ACC112 (cell line): ENCODE measurements at regions not wholly inside any gene's neighbourhood (a gene's known extent, or its start where the extent isn't known, plus 50 kb on each side); places are given as distances from the start of the nearest gene placed in this dataset.

ENCODE experiments used
- H2AFZ ChIP-seq: fragments of 200-600 bp; sonication (generic); one replicate; pipeline ENCODE4 v1.6.0; 2017; ENCODE audit warnings: antibody characterized with exemption, low read length; ENCODE audit not compliant: unreplicated experiment
- H3K27ac ChIP-seq: fragments of 200-600 bp; sonication (generic); 2 replicates; pipeline ENCODE4 v1.5.1; 2014; ENCODE audit warnings: low read depth, mild to moderate bottlenecking, antibody characterized with exemption, low read length, moderate library complexity
- H3K27me3 ChIP-seq: fragments of 200-600 bp; sonication (generic); 2 replicates; pipeline ENCODE4 v1.6.1; 2014; ENCODE audit warnings: mild to moderate bottlenecking, antibody characterized with exemption, low read length, moderate library complexity, mixed read lengths; ENCODE audit not compliant: insufficient read depth
- H3K36me3 ChIP-seq: fragments of 200-600 bp; sonication (generic); 2 replicates; pipeline ENCODE4 v1.6.1; 2016; ENCODE audit warnings: mild to moderate bottlenecking, antibody characterized with exemption, low read length, moderate library complexity, mixed read lengths; ENCODE audit not compliant: insufficient read depth
- H3K4me1 ChIP-seq: fragments of 200-600 bp; sonication (generic); one replicate; pipeline ENCODE4 v1.6.1; 2016; ENCODE audit warnings: low read length, mixed read lengths; ENCODE audit not compliant: insufficient read depth, unreplicated experiment, control insufficient read depth
- H3K4me3 ChIP-seq: fragments of 200-600 bp; sonication (generic); 2 replicates; pipeline ENCODE4 v1.5.1; 2014; ENCODE audit warnings: mild to moderate bottlenecking, low read depth, low read length
- H3K79me2 ChIP-seq: fragments of 200-600 bp; sonication (generic); one replicate; pipeline ENCODE4 v1.6.0; 2016; ENCODE audit warnings: low read length; ENCODE audit not compliant: control insufficient read depth, unreplicated experiment, insufficient read depth

DNA sequence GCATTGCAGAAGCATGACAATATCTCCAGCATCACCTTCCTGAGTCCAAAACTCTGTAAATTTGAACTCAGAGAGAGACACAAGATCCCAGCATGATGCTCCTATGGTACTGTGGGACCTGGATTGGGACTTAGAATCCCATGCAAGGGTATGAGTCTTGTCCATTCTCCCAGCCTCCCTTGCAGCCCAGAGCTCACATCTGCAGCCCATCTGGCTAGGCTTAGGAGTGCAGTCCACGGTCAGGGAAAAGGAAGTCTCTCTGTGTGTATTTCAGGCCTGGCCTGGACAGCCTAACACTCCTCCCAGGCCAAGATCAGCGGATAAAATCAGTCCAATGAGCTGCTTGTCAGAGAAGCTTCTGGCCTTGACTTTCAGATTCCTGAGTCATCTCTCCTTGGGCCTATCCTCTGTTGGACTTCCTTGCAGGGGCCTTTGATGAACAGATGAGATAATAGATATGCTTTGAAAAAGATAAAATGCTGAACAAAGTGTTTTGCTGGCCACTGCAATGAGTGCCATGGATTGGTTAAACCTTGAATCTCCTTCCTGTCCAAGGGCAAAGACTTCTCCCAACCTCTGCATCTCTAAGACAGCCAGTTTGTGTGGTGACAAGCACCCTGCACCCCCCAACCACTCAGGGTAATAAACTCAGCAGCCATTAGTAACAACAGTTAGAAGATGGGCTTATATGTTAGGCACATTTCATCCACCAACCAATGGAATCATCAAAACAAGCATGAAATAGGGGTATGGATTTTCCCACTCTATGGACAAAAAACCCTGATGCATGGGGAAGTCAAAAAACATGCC, 412.8 kb upstream of the TBX3 start:
- Histone ChIP-seq H3K4me3 (no peak overlapping the region), H3K27ac (no peak overlapping the region), H2AFZ (no peak overlapping the region), H3K4me1 (no peaks in the 10 kb centered on the region), H3K79me2 (no peaks in the 10 kb centered on the region), H3K27me3 (no peaks in the 10 kb centered on the region), H3K36me3 (no peaks in the 10 kb centered on the region)

DNA sequence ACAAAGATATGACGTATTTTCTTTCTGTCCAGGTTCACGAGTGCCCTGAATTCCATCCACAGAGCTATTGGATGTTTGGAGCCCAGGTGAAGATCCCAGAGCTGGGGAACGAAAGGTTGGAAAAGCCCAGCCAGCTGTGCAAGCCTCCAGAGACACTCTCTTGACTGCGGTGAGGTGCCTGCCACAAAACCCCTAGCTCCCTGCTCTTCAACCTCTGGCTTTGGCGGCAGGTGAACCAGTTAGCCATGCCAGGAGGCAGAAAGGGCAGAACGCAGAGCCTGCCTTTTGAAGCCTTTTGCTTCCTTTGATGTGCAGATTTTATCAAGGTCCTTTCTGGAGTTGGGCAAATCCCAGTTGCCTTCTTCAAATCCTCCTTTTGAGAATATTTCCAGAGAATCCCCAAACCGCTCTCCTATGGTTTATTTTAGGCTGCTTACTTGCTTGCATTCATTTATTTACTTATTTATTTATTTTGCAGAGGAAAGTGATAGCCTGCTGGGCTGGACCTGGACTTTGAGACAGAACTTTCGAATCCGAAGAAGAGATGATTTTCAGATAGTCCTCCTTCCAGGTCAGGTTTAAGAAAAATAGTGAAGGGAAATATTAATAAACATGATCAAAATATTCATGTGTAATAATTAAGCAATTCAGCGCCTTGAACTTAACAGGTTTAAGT, 411.2 kb upstream of the TBX3 start:
- Histone ChIP-seq H3K27me3 (no peaks in the 10 kb centered on the region), H3K4me3 (no peak overlapping the region), H2AFZ (no peak overlapping the region), H3K36me3 (no peaks in the 10 kb centered on the region), H3K79me2 (no peaks in the 10 kb centered on the region), H3K27ac (no peak overlapping the region), H3K4me1 (no peaks in the 10 kb centered on the region)

DNA sequence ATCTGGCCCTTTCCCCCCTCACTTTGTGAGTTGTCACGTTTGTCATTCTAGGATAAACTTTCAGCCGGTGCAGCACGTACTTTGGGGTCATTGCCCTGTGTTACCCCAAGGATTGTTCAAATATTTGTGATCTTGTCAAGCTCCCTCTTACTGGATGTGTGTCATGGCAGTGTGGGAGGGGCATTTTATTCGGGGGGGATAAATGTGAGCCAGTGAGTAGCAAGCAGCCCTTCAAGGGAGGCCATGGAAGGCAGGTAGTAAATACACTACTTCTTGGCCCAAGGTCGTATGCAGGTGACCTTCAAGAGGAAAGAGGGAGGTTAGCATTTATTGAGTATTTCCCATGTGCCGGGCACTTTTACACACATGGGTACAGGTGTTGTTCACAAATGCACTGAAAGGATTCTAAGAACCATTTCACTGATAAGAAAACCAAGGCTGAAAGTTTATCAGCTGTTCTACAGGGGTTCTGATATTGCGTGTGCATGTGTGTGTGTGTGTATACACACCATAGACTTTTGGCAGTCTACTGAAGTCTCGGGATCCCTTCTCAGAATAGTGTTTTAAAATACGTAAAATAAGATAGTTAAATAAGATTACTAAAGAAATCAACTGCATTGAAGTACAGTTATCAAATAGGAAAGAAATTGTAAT, 410.3 kb upstream of the TBX3 start:
- Histone ChIP-seq H3K27me3 (no peaks in the 10 kb centered on the region), H3K79me2 (no peaks in the 10 kb centered on the region), H3K4me3 (no peak overlapping the region), H3K27ac (no peak overlapping the region), H2AFZ (no peak overlapping the region), H3K4me1 (no peaks in the 10 kb centered on the region), H3K36me3 (no peaks in the 10 kb centered on the region)

DNA sequence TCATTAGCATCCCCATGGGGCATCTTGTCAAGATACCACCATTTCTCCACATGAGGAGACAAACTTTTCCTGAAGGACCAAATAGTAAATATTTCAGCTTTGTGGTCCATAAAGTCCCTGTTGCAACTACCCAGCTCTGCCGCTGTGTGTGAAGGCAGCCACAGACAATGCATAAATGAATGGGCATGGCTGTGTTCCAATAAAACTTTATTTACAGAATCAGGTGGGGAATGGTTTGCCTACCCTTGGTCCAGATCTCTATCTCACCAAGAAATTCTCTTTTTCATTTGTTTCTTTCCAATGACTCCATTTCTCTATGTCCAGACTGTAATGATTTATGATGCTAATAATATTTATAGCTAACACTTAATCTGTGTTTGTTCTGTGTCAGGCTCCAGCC, 409.3 kb upstream of the TBX3 start:
- H2AFZ ChIP-seq, result no peak overlapping the region
- H3K27me3 ChIP-seq, result no peaks in the 10 kb centered on the region
- H3K79me2 ChIP-seq, result no peaks in the 10 kb centered on the region
- no peak overlapping the region for H3K27ac ChIP-seq
- H3K36me3 ChIP-seq, result no peaks in the 10 kb centered on the region
- H3K4me1 ChIP-seq, result no peaks in the 10 kb centered on the region
- H3K4me3 ChIP-seq, result no peak overlapping the region

DNA sequence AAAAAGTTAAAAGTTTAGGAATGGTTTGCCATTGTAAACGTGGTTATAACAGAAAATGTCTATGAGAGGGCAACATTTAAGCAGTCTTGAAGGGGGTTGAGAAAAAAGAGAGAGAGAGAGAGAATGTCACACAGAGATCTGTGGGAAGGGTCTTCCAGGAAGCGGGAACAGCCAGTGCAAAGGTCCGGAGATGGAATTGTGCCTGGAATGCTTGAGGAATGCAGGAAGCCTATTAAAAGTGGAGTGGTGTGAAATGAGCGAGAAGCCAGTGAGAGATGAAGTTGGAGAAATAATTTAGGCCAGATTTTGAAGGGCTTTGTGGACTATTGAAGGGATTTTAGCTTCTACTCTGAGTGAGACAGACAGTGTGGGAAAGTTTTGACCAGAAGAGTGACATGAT, 406.8 kb upstream of the TBX3 start:
- H3K36me3 ChIP-seq, result no peaks in the 10 kb centered on the region
- H3K79me2 ChIP-seq, result no peaks in the 10 kb centered on the region
- no peak overlapping the region for H3K27ac ChIP-seq
- H3K27me3 ChIP-seq, result no peaks in the 10 kb centered on the region
- no peak overlapping the region for H2AFZ ChIP-seq
- no peaks in the 10 kb centered on the region for H3K4me1 ChIP-seq
- no peak overlapping the region for H3K4me3 ChIP-seq

DNA sequence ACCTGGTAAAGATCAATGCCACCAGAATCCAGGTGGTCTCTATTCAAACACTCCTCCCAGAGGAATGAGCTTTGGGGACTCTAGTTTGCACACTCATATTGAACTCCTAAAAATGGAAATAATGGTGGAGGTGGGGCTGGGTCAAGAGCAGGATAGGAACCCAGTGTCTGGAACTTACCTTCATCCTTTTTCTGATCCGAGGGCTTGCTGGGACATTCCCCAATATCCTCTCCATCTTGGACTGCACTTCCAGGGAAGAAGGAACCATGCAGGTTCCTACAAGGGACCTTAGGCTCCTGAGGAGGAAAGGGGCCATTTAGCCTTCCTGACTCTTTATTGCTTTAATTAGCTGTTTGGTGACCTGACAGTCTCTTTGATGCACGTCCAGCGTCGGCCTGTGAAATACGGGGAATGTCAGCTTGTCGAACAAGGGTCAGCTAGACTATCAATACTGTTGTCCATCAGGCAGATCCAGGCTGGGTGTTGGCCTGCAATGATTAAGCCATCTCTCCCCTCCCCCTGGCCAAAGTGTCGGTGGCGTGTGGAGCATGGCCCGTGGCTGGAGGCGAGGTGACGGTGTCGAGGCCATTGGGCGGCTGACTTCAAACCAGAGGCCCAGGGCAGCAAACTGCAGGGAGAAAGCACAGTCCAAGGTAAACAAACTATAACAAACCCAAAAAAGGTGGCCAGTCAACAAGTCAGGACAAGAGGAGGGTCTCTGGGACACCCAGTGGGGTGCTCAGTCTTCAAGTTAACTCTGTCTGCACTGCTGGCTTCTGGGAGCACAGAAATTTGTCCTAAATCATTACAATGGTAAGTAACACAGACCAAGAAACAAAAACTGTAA, 405.2 kb upstream of the TBX3 start:
- no peaks in the 10 kb centered on the region for H3K27me3 ChIP-seq
- H2AFZ ChIP-seq, result no peak overlapping the region
- H3K36me3 ChIP-seq, result no peaks in the 10 kb centered on the region
- no peak overlapping the region for H3K4me3 ChIP-seq
- no peaks in the 10 kb centered on the region for H3K79me2 ChIP-seq
- no peak overlapping the region for H3K27ac ChIP-seq
- H3K4me1 ChIP-seq, result no peaks in the 10 kb centered on the region

DNA sequence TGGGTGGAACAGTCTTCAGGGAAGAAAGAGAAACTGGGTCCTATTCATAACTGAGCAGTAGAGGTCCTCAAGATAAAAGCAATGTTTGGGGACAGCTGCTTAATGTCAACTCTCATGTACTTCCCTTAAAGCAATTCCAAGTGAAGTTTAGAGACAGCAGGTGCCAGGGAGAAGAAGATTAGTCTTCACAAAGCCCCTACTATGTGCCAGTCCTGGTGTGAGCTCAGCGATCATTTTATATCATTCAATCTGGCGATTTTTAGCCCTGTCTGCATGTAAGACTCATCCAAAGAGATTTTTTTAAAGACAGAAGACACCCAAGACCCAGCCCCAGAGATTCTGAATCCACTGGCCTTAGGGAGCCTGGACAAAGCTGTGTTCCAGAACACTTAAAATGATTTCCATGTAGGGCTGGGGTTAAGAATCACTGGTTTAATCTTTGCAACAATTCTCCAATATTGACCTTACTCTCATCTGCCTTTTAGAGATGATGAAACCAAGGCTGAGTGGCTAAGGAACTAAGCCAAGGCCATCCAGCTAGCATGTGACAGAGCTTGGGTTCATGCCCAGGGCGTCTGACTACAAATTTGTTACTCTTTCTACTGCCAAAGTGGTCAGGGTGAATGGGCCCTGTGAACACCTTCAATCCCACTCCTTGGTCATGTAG, 404.5 kb upstream of the TBX3 start:
- Histone ChIP-seq H3K27me3 (no peaks in the 10 kb centered on the region), H2AFZ (no peak overlapping the region), H3K79me2 (no peaks in the 10 kb centered on the region), H3K27ac (no peak overlapping the region), H3K4me3 (no peak overlapping the region), H3K36me3 (no peaks in the 10 kb centered on the region), H3K4me1 (no peaks in the 10 kb centered on the region)

DNA sequence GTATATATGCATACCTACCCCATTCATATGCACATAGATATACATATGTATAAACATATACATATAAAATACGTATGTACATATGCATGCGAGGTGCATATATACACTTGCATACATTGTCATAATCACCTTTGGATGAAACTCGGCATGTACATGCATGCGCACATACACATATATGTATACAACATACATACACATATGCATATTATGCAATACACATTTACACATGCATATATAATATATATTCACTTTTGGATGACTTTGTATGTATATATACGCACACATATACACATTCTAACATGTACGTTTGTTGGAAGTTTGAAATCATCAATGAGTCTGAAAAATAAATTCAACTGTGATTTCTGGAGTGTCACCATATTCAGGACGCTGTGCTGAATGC, 401.6 kb upstream of the TBX3 start:
- Histone ChIP-seq H2AFZ (no peak overlapping the region), H3K79me2 (no peaks in the 10 kb centered on the region), H3K4me3 (no peak overlapping the region), H3K27ac (no peak overlapping the region), H3K27me3 (peaks cover 3% of the 10 kb centered on the region; the same call in 1 of the 2 replicates), H3K36me3 (no peaks in the 10 kb centered on the region), H3K4me1 (no peaks in the 10 kb centered on the region)

DNA sequence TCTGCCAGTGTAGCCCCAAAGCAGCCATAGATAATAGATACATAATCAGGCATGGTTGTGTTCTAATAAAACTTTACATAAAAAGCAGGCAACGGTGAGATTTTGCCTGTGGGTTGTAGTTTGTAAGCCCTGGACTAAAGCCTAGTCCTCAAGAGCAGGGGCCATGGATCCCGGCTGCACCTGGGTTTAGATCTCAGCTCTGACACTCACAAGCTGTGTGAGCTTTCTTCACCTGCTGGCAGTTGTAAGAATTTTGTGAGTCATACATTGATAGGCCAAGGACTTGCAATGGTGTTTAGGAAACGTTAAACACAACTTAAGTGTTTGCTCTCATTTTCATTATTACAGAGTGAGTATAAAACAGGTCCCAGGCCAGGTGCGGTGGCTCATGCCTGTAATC, 395.8 kb upstream of the TBX3 start:
- H3K27ac ChIP-seq, result no peak overlapping the region
- no peaks in the 10 kb centered on the region for H3K79me2 ChIP-seq
- H3K36me3 ChIP-seq, result no peaks in the 10 kb centered on the region
- H2AFZ ChIP-seq, result no peak overlapping the region
- no peaks in the 10 kb centered on the region for H3K4me1 ChIP-seq
- H3K4me3 ChIP-seq, result no peak overlapping the region
- H3K27me3 ChIP-seq, result peaks cover 3% of the 10 kb centered on the region; the same call in 1 of the 2 replicates

DNA sequence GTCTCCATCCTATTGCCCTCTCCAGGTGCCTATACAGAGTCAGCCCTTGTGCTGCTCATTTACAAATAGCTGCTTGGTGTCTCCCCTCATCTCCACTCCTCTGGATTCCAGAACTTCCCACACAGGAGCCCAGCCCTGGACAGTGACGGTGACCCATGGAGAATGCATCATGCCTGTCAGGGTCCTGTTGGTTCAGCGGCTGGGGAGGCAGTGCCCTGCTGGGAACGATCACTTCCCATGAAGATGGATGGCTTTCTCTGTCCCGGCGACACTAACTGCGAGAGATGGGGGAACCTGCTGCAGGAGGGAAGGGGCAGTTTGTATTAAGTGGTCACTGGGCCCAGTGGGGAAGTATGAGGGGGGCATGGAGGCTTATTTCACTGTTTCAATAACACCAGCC, 395.0 kb upstream of the TBX3 start:
- no peak overlapping the region for H2AFZ ChIP-seq
- no peaks in the 10 kb centered on the region for H3K4me1 ChIP-seq
- H3K27ac ChIP-seq, result no peak overlapping the region
- H3K4me3 ChIP-seq, result no peak overlapping the region
- H3K79me2 ChIP-seq, result no peaks in the 10 kb centered on the region
- H3K27me3 ChIP-seq, result peaks cover 3% of the 10 kb centered on the region; the same call in 1 of the 2 replicates
- no peaks in the 10 kb centered on the region for H3K36me3 ChIP-seq
